GM21447 (cell line): ENCODE measurements at regions not wholly inside any gene's neighbourhood (a gene's known extent, or its start where the extent isn't known, plus 50 kb on each side); places are given as distances from the start of the nearest gene placed in this dataset.
A peak's percentile ranks its signal among the peaks of the same experiment; 100 is the strongest.
"Not testable (repeated sequence)": the region's sequence is repeated elsewhere in the genome, so short reads cannot be mapped to it uniquely, and the experiment has no call there.

Experiments used
- ATAC-seq: cut with Tn5 transposase; IDR thresholded peaks from one replicate; pipeline ENCODE4 v1.9.1; 2021; ENCODE audit not compliant: unreplicated experiment

DNA sequence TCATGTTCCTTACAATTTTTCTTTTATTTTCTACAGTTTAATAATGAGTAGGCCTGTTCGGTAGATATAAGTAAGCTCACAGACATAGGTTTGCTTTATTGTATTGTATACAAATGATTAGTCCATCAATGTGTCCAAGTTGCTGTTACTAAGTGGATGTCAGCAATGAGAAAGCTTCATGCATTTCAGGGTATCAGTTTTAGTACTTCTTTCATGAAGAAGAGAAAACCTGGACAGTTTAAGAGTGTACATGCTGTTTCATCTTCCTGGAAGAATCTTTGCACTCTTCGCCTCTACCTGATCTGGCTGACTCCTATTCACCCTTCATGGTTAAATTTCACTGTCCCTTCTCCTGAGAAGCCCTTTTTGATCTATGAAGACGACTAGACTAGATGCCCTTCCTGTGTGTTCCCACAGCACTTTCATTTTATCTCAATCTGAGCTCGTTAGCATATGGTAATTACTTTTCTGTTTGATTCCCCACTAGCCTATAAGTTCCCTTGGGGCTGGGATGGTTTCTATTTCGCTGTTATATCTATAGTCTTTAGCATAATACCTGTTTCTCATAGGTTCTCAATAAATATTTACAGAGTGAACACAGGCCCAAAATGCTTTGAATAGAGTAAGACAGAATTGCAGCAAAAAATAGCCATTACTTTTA, 70.7 kb downstream of the CETN3 start:
- ATAC-seq = peak; percentile 92

DNA sequence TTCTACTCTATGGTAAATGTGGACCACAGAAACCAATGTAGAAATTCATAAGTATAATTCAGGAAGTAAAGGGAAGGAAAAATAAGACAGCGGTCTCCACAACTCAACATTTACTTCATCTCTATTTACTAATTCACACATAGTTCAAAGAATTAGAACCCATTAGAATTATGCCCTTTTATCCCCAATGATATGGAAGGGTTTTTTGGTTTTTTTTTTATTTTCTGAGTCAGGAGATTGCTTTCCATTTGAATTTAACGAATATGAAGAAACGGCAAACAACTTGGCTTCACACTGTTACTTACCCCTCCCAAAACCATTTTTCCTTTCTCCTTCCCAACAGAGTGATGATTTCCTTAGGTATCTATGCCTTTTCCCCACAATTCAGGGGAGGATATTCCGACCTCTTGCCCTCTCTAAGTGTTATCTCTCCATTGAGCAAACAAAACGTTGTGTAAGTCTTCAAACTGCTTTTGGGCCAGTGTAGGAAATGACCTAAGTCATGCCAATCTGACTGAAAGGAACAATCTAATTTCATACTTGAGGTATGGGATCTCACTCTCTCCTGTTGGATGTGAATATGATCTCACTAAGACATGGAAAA, 72.0 kb downstream of the CETN3 start:
- no peak for ATAC-seq

- ATAC-seq = no peak
Measured at GRCh38 chr5:90336752-90337151, 72.8 kb downstream of the CETN3 start.

- ATAC-seq = no peak
Measured at GRCh38 chr5:90334741-90335140, 74.8 kb downstream of the CETN3 start.

GRCh38 chr5:90329911-90330310, 79.6 kb downstream of the CETN3 start:
- no peak for ATAC-seq

DNA sequence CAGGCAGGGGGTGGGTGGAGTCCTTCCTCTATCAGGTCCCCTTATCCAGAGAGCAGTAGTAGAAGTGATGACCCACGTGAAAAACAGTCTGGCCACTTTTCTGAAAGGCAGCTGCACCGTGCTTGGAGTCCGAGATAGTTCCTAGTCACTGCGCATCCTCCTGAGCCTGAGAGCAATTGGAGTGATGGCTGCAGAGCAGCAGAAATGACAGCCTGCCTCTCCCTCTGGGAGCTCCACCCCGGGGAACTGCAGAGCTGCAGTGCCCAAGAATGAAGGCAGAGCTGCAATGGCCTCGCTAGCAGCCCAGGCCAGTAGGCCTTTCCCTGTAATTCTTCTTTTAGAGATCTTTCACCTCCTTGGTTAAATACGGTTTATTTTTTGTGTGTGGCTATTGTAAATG, 82.6 kb downstream of the CETN3 start:
- no peak for ATAC-seq

DNA sequence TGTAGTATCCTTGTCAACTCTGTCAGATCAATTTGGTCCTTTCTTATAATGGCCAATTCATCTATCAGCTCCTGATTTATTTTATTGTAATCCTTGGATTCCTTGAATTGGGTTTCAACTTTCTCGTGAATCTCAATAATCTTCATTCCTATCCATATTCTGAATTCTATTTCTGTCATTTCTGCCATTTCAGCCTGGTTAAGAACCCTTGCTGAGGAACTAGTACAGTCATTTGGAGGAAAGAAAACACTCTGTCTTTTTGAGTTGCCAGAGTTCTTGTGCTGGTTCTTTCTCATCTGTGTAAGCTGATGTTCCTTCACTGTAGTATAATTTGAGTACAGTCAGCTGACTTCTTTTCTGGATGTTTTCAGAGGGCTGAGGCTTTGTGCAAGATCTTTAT, 84.5 kb downstream of the CETN3 start:
- ATAC-seq = no peak

- ATAC-seq = not testable (repeated sequence)
Measured at GRCh38 chr5:90320348-90320747, 89.2 kb downstream of the CETN3 start.

- no peak for ATAC-seq
Measured at GRCh38 chr5:90312027-90312426, 97.5 kb downstream of the CETN3 start.

- no peak for ATAC-seq
Measured at GRCh38 chr5:90311401-90311800, 98.2 kb downstream of the CETN3 start.

DNA sequence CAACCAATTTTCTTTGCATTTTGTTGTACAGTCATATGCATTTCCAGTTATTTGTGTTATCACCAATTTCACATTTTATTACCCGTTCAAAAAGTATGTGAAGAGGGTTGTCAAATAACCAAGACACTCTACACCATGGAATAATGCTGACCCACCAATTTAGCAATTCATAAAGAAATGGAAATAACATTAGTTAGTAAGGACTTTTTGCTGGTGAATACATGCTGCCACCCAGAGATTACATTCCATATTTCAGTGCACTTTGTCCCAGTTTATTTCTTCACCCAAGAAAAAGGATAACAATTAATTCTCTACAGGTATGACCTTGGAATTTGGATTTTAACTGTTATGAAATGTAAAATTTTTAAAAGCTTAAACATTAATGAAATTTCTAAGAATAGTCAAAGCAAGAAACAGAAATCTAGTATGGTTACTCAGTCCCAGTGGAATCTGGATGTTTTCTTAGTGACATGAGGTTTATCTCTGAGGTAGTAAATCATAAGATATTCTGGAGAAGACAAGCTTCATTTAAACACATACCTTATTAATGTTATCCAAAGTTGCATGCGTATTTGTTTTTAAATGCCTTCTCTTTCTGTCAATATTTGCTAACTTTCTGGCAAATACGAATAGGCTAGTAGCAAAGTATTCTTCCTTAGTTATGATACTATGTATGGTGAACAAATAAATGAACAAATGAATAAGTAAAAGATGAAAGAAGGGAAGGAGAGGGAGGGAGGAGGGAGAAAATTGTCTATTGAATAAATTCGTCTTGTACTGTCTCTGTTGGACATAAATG, 100.6 kb downstream of the CETN3 start:
- no peak for ATAC-seq

GRCh38 chr5:90307782-90308181, 101.8 kb downstream of the CETN3 start:
- ATAC-seq = no peak

DNA sequence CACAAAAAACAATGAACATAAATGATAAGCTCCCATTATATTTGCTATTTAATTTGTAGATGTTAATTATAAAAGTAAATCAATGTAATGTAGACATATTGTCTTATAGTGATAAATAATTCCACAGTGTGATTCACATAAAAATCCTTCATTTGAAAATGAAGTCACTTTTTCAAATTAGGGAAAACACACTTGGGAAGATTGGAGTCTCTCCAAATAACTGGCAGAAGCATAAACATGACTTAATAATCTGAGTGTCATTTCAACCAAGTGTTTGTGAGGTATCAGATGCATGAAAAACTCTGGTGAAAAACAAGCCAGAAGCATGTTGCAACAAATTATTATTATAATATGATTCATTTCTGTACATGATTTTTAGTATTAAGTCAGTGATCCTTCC, 102.2 kb downstream of the CETN3 start:
- ATAC-seq = no peak

DNA sequence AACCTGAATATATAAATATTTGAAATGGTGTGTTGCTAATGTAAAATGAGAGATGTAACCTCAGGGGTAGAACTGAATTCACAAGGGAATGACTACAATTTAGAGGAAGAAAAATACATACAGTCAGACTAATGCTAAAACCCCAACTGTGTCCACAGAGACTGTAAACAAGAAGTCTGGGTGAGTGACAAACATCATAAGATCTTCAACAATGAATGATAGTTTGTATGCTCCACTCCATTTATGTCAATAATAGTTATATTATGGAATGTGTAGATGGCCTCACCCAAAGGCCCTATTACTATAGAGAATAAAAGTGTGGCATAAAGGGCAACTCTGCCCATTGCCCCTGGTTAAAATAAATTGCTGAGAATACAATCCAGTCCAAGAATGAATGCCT, 102.9 kb downstream of the CETN3 start:
- ATAC-seq = no peak

DNA sequence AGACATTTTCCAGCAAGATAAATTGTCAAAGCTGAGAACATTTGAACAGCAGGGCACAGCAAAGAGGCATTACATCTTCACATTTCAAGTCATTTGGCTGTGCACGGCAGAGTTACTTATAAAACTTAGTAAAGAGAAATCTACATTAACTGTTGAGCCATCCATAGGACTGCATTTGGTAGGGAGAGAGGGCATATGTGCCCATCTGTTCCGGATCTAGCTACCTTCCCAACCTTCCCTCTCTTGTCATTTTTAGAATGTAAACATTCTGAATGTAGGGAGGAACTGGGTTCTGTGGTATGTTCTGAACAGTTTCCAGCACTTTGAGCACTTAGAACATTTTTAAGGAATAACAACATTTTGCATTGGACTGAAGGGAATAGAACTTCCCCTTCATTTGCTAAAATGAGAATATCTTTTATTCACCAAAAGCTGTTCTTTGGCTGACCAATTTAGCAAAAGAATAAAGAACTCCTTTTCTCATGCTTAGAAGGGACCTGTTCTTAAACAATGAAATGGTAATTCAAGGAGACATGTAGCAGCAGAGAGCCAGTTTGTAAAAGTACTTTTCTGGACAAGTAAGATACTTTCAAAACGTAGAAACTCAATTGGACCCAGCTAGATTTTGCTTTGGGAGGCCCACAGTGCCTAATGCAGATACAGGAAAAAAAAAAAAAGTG, 104.4 kb downstream of the CETN3 start:
- no peak for ATAC-seq

DNA sequence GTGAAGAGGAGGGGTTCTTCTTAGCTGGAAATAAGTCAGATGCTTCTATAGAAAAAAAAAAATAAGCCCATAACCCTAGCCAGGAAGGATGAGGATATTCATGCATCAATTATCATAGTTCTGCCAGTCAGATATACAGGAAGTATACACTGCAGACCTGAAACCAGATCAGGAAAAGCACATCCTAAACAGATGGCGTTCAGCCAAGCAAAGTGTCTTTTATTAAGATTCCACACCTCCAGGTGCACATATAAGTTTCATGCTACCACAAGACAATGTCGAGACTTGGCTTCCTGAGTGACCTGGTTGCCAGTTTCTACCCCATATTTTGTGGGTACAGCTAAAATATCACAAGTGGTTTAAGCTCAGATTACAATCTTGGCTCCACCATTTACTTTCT, 108.3 kb downstream of the CETN3 start:
- ATAC-seq = no peak

- no peak for ATAC-seq
Measured at GRCh38 chr5:90297045-90297764, 112.4 kb downstream of the CETN3 start.

- ATAC-seq = no peak
Measured at GRCh38 chr5:90294604-90295003, 115.0 kb downstream of the CETN3 start.

GRCh38 chr5:90293931-90294330, 115.6 kb downstream of the CETN3 start:
- ATAC-seq = no peak

GRCh38 chr5:90290648-90291047, 118.9 kb downstream of the CETN3 start:
- no peak for ATAC-seq

DNA sequence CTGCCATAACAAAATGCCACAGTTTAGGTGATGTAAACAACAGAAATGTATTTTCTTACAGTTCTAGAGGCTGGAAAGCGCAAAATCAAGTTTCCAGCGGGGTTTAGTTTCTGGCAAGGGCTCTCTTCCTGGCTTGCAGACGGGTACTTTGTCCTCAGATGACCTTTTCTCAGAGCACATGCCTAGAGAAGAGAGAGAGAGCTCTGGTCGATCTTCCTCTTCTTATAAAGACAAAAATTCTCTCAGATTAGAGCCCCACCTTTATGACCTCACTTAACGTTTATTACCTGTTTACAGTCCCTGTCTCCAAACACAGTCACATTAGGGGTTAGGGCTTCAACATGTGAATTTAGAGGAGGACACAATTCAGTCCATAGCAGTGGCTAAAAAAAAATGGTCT, 119.7 kb downstream of the CETN3 start:
- ATAC-seq = no peak
